ENCODE measurements at regions not wholly inside any gene's neighbourhood (a gene's known extent, or its start where the extent isn't known, plus 50 kb on each side); places are given as distances from the start of the nearest gene placed in this dataset.

DNA sequence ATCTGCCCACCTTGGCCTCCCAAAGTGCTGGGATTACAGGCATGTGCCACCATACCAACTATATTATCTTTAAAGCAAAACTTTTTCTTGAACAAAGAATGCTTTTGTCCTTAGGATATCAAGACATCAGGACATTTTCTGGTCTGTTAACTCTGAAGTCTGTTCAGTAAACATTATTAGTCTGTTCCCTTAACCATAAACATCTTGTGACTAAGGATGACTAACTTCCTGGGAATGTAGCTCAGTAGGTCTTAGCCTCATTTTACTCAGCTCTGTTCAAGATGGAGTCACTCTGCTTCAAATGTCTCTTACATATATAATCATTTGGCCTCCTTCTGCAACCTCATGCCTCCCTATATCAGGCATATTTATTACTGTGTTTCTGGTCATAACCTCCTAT is 122.9 kb downstream of the UBE2NL start:
- intact Hi-C loops (cut with micrococcal nuclease; ENCODE audit: unreplicated experiment), result no loop called here
- CTCF ChIA-PET, result no interaction called here
- FAIRE-seq (no peak), DNase-seq (ENCODE audit: low read depth, low spot score) (no peak), ATAC-seq (no peak)
- Histone ChIP-seq H3K9ac (ENCODE audit: control insufficient read depth, insufficient read depth, low read length) (no peak overlapping the region), H3K4me1 (ENCODE audit: control insufficient read depth, insufficient read depth, low read length) (no peaks in the 10 kb centered on the region), H3K4me2 (ENCODE audit: control insufficient read depth, insufficient read depth) (no peak overlapping the region), H3K27me3 (replicated peaks in 1 of 2; ENCODE audit: control insufficient read depth in 2 of 2, insufficient read depth in 2 of 2, low read length in 1 of 2) (no peaks in the 10 kb centered on the region), H3K79me2 (ENCODE audit: control insufficient read depth, insufficient read depth, low read length) (no peaks in the 10 kb centered on the region), H3K9me3 (replicated peaks; ENCODE audit: control insufficient read depth, insufficient read depth, low read length) (no peaks in the 10 kb centered on the region), H3K27ac (ENCODE audit: control insufficient read depth, insufficient read depth) (no peak overlapping the region), H3K36me3 (ENCODE audit: control insufficient read depth in 2 of 2, insufficient read depth in 2 of 2, low read length in 1 of 2) (no peaks in the 10 kb centered on the region), H4K20me1 (ENCODE audit: control insufficient read depth, insufficient read depth) (no peaks in the 10 kb centered on the region), H3K4me3 (no peak overlapping the region), H2AFZ (ENCODE audit: control insufficient read depth, low read depth, low read length) (no peak overlapping the region)
- RAD21 ChIA-PET (ENCODE audit: unreplicated experiment), result no interaction called here
- no TSS peak for BruUV-seq (replicated peaks)
- TF ChIP-seq, protein P1, sequence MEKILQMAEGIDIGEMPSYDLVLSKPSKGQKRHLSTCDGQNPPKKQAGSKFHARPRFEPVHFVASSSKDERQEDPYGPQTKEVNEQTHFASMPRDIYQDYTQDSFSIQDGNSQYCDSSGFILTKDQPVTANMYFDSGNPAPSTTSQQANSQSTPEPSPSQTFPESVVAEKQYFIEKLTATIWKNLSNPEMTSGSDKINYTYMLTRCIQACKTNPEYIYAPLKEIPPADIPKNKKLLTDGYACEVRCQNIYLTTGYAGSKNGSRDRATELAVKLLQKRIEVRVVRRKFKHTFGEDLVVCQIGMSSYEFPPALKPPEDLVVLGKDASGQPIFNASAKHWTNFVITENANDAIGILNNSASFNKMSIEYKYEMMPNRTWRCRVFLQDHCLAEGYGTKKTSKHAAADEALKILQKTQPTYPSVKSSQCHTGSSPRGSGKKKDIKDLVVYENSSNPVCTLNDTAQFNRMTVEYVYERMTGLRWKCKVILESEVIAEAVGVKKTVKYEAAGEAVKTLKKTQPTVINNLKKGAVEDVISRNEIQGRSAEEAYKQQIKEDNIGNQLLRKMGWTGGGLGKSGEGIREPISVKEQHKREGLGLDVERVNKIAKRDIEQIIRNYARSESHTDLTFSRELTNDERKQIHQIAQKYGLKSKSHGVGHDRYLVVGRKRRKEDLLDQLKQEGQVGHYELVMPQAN (conservative IDR thresholded peaks at IDR 0.05), result no peak
- no peak for TF ChIP-seq ZNF622 (IDR thresholded peaks at IDR 0.05)
- no peak for TF ChIP-seq SMARCA5 (IDR thresholded peaks at IDR 0.05)
- TF ChIP-seq NBN (IDR thresholded peaks at IDR 0.05), result no peak
- no peak for TF ChIP-seq NR2C2 (IDR thresholded peaks at IDR 0.05; ENCODE audit: borderline replicate concordance, control insufficient read depth, insufficient read length, low read depth)
- TF ChIP-seq, protein P2, sequence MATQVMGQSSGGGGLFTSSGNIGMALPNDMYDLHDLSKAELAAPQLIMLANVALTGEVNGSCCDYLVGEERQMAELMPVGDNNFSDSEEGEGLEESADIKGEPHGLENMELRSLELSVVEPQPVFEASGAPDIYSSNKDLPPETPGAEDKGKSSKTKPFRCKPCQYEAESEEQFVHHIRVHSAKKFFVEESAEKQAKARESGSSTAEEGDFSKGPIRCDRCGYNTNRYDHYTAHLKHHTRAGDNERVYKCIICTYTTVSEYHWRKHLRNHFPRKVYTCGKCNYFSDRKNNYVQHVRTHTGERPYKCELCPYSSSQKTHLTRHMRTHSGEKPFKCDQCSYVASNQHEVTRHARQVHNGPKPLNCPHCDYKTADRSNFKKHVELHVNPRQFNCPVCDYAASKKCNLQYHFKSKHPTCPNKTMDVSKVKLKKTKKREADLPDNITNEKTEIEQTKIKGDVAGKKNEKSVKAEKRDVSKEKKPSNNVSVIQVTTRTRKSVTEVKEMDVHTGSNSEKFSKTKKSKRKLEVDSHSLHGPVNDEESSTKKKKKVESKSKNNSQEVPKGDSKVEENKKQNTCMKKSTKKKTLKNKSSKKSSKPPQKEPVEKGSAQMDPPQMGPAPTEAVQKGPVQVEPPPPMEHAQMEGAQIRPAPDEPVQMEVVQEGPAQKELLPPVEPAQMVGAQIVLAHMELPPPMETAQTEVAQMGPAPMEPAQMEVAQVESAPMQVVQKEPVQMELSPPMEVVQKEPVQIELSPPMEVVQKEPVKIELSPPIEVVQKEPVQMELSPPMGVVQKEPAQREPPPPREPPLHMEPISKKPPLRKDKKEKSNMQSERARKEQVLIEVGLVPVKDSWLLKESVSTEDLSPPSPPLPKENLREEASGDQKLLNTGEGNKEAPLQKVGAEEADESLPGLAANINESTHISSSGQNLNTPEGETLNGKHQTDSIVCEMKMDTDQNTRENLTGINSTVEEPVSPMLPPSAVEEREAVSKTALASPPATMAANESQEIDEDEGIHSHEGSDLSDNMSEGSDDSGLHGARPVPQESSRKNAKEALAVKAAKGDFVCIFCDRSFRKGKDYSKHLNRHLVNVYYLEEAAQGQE (IDR thresholded peaks at IDR 0.05; ENCODE audit: low read depth, low read length), result no peak
- TF ChIP-seq, protein P3, sequence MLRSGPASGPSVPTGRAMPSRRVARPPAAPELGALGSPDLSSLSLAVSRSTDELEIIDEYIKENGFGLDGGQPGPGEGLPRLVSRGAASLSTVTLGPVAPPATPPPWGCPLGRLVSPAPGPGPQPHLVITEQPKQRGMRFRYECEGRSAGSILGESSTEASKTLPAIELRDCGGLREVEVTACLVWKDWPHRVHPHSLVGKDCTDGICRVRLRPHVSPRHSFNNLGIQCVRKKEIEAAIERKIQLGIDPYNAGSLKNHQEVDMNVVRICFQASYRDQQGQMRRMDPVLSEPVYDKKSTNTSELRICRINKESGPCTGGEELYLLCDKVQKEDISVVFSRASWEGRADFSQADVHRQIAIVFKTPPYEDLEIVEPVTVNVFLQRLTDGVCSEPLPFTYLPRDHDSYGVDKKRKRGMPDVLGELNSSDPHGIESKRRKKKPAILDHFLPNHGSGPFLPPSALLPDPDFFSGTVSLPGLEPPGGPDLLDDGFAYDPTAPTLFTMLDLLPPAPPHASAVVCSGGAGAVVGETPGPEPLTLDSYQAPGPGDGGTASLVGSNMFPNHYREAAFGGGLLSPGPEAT (IDR thresholded peaks at IDR 0.05; ENCODE audit: low read depth), result no peak
- POLR2A ChIA-PET, result no interaction called here
- in situ Hi-C loops (cut with MboI), result no loop called here
- SMC1A ChIA-PET (ENCODE audit: uncharacterized antibody, unreplicated experiment), result no interaction called here
